ENCODE measurements at regions not wholly inside any gene's neighbourhood (a gene's known extent, or its start where the extent isn't known, plus 50 kb on each side); places are given as distances from the start of the nearest gene placed in this dataset.

- H3K27ac ChIP-seq = peak overlapping the region; percentile 96
- H3K27me3 ChIP-seq (ENCODE audit: insufficient read depth, low read depth) = no peaks in the 10 kb centered on the region
- peak overlapping the region; percentile 76 for H3K4me2 ChIP-seq
- TF ChIP-seq, protein P1, sequence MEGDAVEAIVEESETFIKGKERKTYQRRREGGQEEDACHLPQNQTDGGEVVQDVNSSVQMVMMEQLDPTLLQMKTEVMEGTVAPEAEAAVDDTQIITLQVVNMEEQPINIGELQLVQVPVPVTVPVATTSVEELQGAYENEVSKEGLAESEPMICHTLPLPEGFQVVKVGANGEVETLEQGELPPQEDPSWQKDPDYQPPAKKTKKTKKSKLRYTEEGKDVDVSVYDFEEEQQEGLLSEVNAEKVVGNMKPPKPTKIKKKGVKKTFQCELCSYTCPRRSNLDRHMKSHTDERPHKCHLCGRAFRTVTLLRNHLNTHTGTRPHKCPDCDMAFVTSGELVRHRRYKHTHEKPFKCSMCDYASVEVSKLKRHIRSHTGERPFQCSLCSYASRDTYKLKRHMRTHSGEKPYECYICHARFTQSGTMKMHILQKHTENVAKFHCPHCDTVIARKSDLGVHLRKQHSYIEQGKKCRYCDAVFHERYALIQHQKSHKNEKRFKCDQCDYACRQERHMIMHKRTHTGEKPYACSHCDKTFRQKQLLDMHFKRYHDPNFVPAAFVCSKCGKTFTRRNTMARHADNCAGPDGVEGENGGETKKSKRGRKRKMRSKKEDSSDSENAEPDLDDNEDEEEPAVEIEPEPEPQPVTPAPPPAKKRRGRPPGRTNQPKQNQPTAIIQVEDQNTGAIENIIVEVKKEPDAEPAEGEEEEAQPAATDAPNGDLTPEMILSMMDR (conservative IDR thresholded peaks at IDR 0.05; ENCODE audit: low read depth, low read length) = no peak
- no peaks in the 10 kb centered on the region for H4K20me1 ChIP-seq (ENCODE audit: insufficient read depth)
- no peaks in the 10 kb centered on the region for H3K79me2 ChIP-seq (ENCODE audit: insufficient read depth, low read depth)
- H2AFZ ChIP-seq (ENCODE audit: low read depth) = peak overlapping the region; percentile 79
- H3K4me1 ChIP-seq (ENCODE audit: low read depth, poor library complexity, severe bottlenecking) = peaks cover 45% of the 10 kb centered on the region
- H3K4me3 ChIP-seq (IDR thresholded peaks at IDR 0.05; ENCODE audit: insufficient read depth, low read depth, low read length) = no peak overlapping the region
- no peaks in the 10 kb centered on the region for H3K36me3 ChIP-seq (ENCODE audit: insufficient read depth)
- H3K9ac ChIP-seq = peak overlapping the region; percentile 73; the same call in 1 of the 2 replicates
These were observed 192.7 kb downstream of the SPRY1 start for GRCh38 chr4:123589301-123589700.

- H4K20me1 ChIP-seq (ENCODE audit: insufficient read depth) = no peaks in the 10 kb centered on the region
- H3K4me2 ChIP-seq = no peak overlapping the region
- no peaks in the 10 kb centered on the region for H3K27me3 ChIP-seq (ENCODE audit: insufficient read depth, low read depth)
- no peak overlapping the region for H3K27ac ChIP-seq
- H3K4me3 ChIP-seq (IDR thresholded peaks at IDR 0.05; ENCODE audit: insufficient read depth, low read depth, low read length) = no peak overlapping the region
- TF ChIP-seq, protein P1 (conservative IDR thresholded peaks at IDR 0.05; ENCODE audit: low read depth, low read length) = no peak
- H3K9ac ChIP-seq = no peak overlapping the region
- no peak overlapping the region for H2AFZ ChIP-seq (ENCODE audit: low read depth)
- H3K4me1 ChIP-seq (ENCODE audit: low read depth, poor library complexity, severe bottlenecking) = peaks cover 34% of the 10 kb centered on the region
- no peaks in the 10 kb centered on the region for H3K36me3 ChIP-seq (ENCODE audit: insufficient read depth)
- H3K79me2 ChIP-seq (ENCODE audit: insufficient read depth, low read depth) = no peaks in the 10 kb centered on the region
These were observed 195.3 kb downstream of the SPRY1 start for GRCh38 chr4:123591875-123592274.

- H2AFZ ChIP-seq (ENCODE audit: low read depth) = no peak overlapping the region
- no peak overlapping the region for H3K9ac ChIP-seq
- no peak overlapping the region for H3K27ac ChIP-seq
- H3K4me1 ChIP-seq (ENCODE audit: low read depth, poor library complexity, severe bottlenecking) = peaks cover 32% of the 10 kb centered on the region
- no peak overlapping the region for H3K4me2 ChIP-seq
- no peaks in the 10 kb centered on the region for H3K27me3 ChIP-seq (ENCODE audit: insufficient read depth, low read depth)
- H3K79me2 ChIP-seq (ENCODE audit: insufficient read depth, low read depth) = no peaks in the 10 kb centered on the region
- H3K36me3 ChIP-seq (ENCODE audit: insufficient read depth) = no peaks in the 10 kb centered on the region
- no peak overlapping the region for H3K4me3 ChIP-seq (IDR thresholded peaks at IDR 0.05; ENCODE audit: insufficient read depth, low read depth, low read length)
- no peaks in the 10 kb centered on the region for H4K20me1 ChIP-seq (ENCODE audit: insufficient read depth)
- TF ChIP-seq, protein P1 (conservative IDR thresholded peaks at IDR 0.05; ENCODE audit: low read depth, low read length) = no peak
These were observed 197.1 kb downstream of the SPRY1 start for GRCh38 chr4:123593655-123594054.

GRCh38 chr4:123596805-123597204 lies 200.2 kb downstream of the SPRY1 start:
- H3K4me2 ChIP-seq = no peak overlapping the region
- no peaks in the 10 kb centered on the region for H3K79me2 ChIP-seq (ENCODE audit: insufficient read depth, low read depth)
- no peak overlapping the region for H3K4me3 ChIP-seq (IDR thresholded peaks at IDR 0.05; ENCODE audit: insufficient read depth, low read depth, low read length)
- TF ChIP-seq, protein P1 (conservative IDR thresholded peaks at IDR 0.05; ENCODE audit: low read depth, low read length) = no peak
- peaks cover 44% of the 10 kb centered on the region for H3K4me1 ChIP-seq (ENCODE audit: low read depth, poor library complexity, severe bottlenecking)
- H4K20me1 ChIP-seq (ENCODE audit: insufficient read depth) = no peaks in the 10 kb centered on the region
- no peak overlapping the region for H2AFZ ChIP-seq (ENCODE audit: low read depth)
- H3K27ac ChIP-seq = no peak overlapping the region
- H3K9ac ChIP-seq = no peak overlapping the region
- H3K36me3 ChIP-seq (ENCODE audit: insufficient read depth) = no peaks in the 10 kb centered on the region
- H3K27me3 ChIP-seq (ENCODE audit: insufficient read depth, low read depth) = no peaks in the 10 kb centered on the region

Data from KMS-11 (cell line).